HT-29 (cell line): ENCODE measurements at regions not wholly inside any gene's neighbourhood (a gene's known extent, or its start where the extent isn't known, plus 50 kb on each side); places are given as distances from the start of the nearest gene placed in this dataset.

ENCODE experiments used
- DNase-seq: peaks from one replicate; pipeline ENCODE4 v3.0.0-alpha.2; 2015; ENCODE audit warnings: low spot score

- no peak for DNase-seq
These were observed 86.5 kb upstream of the GPM6B start for GRCh38 chrX:13903405-13903804.

GRCh38 chrX:13902406-13902805, 85.5 kb upstream of the GPM6B start:
- DNase-seq: no peak

- DNase-seq: no peak
These were observed 84.5 kb upstream of the GPM6B start for GRCh38 chrX:13901354-13901753.

- no peak for DNase-seq
These were observed 83.5 kb upstream of the GPM6B start for GRCh38 chrX:13900351-13900750.

- no peak for DNase-seq
These were observed 82.7 kb upstream of the GPM6B start for GRCh38 chrX:13899607-13900006.

GRCh38 chrX:13898603-13899002, 81.7 kb upstream of the GPM6B start:
- no peak for DNase-seq

GRCh38 chrX:13898083-13898482, 81.2 kb upstream of the GPM6B start:
- peak; percentile 7 for DNase-seq

- DNase-seq: no peak
These were observed 80.7 kb upstream of the GPM6B start for GRCh38 chrX:13897566-13897965.

GRCh38 chrX:13894888-13895565, 78.1 kb upstream of the GPM6B start:
- DNase-seq: no peak

- no peak for DNase-seq
These were observed 76.9 kb upstream of the GPM6B start for GRCh38 chrX:13893826-13894225.

GRCh38 chrX:13892856-13893255, 76.0 kb upstream of the GPM6B start:
- no peak for DNase-seq

- no peak for DNase-seq
These were observed 74.7 kb upstream of the GPM6B start for GRCh38 chrX:13891377-13892140.

GRCh38 chrX:13890806-13891205, 73.9 kb upstream of the GPM6B start:
- no peak for DNase-seq

- no peak for DNase-seq
These were observed 71.4 kb upstream of the GPM6B start for GRCh38 chrX:13888284-13888683.

- DNase-seq: no peak
These were observed 68.7 kb upstream of the GPM6B start for GRCh38 chrX:13885591-13885990.

GRCh38 chrX:13876652-13877051, 59.8 kb upstream of the GPM6B start:
- no peak for DNase-seq

- no peak for DNase-seq
These were observed 58.7 kb upstream of the GPM6B start for GRCh38 chrX:13875572-13875971.

- no peak for DNase-seq
These were observed 51.7 kb upstream of the GPM6B start for GRCh38 chrX:13868591-13868990.
